IMR-90 (cell line): ENCODE measurements at regions not wholly inside any gene's neighbourhood (a gene's known extent, or its start where the extent isn't known, plus 50 kb on each side); places are given as distances from the start of the nearest gene placed in this dataset.

Experiments
- SMC3 ChIP-seq: fragments of 150-350 bp; IDR thresholded peaks from 2 replicates; pipeline ENCODE4 v1.6.1; 2016; ENCODE audit warnings: low read depth, mild to moderate bottlenecking, antibody characterized with exemption, low read length, moderate library complexity
- TF ChIP-seq, protein P1 (sequence below): fragments of 150-350 bp; IDR thresholded peaks from 2 replicates; pipeline ENCODE4 v1.6.1; 2016; ENCODE audit warnings: low read depth, mild to moderate bottlenecking, low read length, moderate library complexity, borderline replicate concordance
- TF ChIP-seq, protein P2 (sequence below): conservative IDR thresholded peaks from 2 replicates; pipeline ENCODE4 v1.5.1; 2012; ENCODE audit warnings: mild to moderate bottlenecking, low read depth, low read length, improper control_type of control experiment

DNA sequence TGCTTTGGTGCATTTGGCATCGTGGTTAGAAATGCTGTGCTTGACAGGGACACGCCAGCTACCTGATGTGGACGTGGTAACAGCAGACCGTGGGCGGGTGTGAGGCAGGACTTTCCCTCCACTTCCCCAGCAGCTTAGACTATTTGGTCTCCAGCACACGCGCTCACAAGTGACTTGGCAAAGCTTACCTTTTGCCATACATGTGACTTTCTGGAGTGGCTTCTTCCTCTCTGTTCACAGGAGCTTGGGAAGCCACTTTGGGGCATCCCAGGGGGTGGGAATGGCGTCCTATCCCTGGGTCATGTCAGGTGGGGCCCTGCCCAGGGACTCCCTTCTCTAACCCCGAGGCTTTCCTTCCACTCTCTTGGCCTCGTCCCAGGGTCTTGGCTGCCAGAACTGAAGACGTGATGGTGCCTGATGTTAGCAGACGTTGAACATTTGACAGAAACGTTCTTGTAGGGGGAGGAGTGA, 228.7 kb upstream of the KLF6 start:
- TF ChIP-seq, protein P1, sequence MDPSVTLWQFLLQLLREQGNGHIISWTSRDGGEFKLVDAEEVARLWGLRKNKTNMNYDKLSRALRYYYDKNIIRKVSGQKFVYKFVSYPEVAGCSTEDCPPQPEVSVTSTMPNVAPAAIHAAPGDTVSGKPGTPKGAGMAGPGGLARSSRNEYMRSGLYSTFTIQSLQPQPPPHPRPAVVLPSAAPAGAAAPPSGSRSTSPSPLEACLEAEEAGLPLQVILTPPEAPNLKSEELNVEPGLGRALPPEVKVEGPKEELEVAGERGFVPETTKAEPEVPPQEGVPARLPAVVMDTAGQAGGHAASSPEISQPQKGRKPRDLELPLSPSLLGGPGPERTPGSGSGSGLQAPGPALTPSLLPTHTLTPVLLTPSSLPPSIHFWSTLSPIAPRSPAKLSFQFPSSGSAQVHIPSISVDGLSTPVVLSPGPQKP: no peak
- TF ChIP-seq, protein P2, sequence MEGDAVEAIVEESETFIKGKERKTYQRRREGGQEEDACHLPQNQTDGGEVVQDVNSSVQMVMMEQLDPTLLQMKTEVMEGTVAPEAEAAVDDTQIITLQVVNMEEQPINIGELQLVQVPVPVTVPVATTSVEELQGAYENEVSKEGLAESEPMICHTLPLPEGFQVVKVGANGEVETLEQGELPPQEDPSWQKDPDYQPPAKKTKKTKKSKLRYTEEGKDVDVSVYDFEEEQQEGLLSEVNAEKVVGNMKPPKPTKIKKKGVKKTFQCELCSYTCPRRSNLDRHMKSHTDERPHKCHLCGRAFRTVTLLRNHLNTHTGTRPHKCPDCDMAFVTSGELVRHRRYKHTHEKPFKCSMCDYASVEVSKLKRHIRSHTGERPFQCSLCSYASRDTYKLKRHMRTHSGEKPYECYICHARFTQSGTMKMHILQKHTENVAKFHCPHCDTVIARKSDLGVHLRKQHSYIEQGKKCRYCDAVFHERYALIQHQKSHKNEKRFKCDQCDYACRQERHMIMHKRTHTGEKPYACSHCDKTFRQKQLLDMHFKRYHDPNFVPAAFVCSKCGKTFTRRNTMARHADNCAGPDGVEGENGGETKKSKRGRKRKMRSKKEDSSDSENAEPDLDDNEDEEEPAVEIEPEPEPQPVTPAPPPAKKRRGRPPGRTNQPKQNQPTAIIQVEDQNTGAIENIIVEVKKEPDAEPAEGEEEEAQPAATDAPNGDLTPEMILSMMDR: no peak
- TF ChIP-seq SMC3: no peak
